ENCODE measurements at regions not wholly inside any gene's neighbourhood (a gene's known extent, or its start where the extent isn't known, plus 50 kb on each side); places are given as distances from the start of the nearest gene placed in this dataset.

- DNase-seq = no peak
- Histone ChIP-seq H3K36me3 (no peaks in the 10 kb centered on the region), H3K4me3 (no peak overlapping the region), H3K27me3 (no peaks in the 10 kb centered on the region), H3K9me3 (no peaks in the 10 kb centered on the region)
These were observed 204.0 kb upstream of the PRDM9 start for GRCh38 chr5:23303435-23303834.

GRCh38 chr5:23302438-23302837 lies 205.0 kb upstream of the PRDM9 start:
- Histone ChIP-seq H3K9me3 (no peaks in the 10 kb centered on the region), H3K27me3 (no peaks in the 10 kb centered on the region), H3K36me3 (no peaks in the 10 kb centered on the region), H3K4me3 (no peak overlapping the region)
- no peak for DNase-seq

GRCh38 chr5:23289162-23289561 lies 218.2 kb upstream of the PRDM9 start:
- Histone ChIP-seq H3K27me3 (no peaks in the 10 kb centered on the region), H3K4me3 (no peak overlapping the region), H3K9me3 (no peaks in the 10 kb centered on the region), H3K36me3 (no peaks in the 10 kb centered on the region)
- DNase-seq = no peak

- Histone ChIP-seq H3K36me3 (no peaks in the 10 kb centered on the region), H3K4me3 (no peak overlapping the region), H3K9me3 (no peaks in the 10 kb centered on the region), H3K27me3 (no peaks in the 10 kb centered on the region)
- no peak for DNase-seq
These were observed 222.8 kb upstream of the PRDM9 start for GRCh38 chr5:23284656-23285055.

- no peaks in the 10 kb centered on the region for H3K27me3 ChIP-seq
- H3K36me3 ChIP-seq = no peaks in the 10 kb centered on the region
- no peak overlapping the region for H3K4me3 ChIP-seq
- H3K9me3 ChIP-seq = no peaks in the 10 kb centered on the region
- no peak for DNase-seq
These were observed 233.2 kb upstream of the PRDM9 start for GRCh38 chr5:23274171-23274570.

- Histone ChIP-seq H3K9me3 (no peaks in the 10 kb centered on the region), H3K27me3 (no peaks in the 10 kb centered on the region), H3K4me3 (no peak overlapping the region), H3K36me3 (no peaks in the 10 kb centered on the region)
- DNase-seq = no peak
These were observed 237.4 kb upstream of the PRDM9 start for GRCh38 chr5:23269981-23270380.

- Histone ChIP-seq H3K4me3 (no peak overlapping the region), H3K36me3 (no peaks in the 10 kb centered on the region), H3K9me3 (no peaks in the 10 kb centered on the region), H3K27me3 (no peaks in the 10 kb centered on the region)
- peak; percentile 60 for DNase-seq
These were observed 239.3 kb upstream of the PRDM9 start for GRCh38 chr5:23268136-23268535.

- DNase-seq = no peak
- no peaks in the 10 kb centered on the region for H3K36me3 ChIP-seq
- no peaks in the 10 kb centered on the region for H3K9me3 ChIP-seq
- no peak overlapping the region for H3K4me3 ChIP-seq
- H3K27me3 ChIP-seq = no peaks in the 10 kb centered on the region
These were observed 246.8 kb upstream of the PRDM9 start for GRCh38 chr5:23260621-23261020.

GRCh38 chr5:23257656-23258055 lies 249.8 kb upstream of the PRDM9 start:
- Histone ChIP-seq H3K27me3 (no peaks in the 10 kb centered on the region), H3K9me3 (no peaks in the 10 kb centered on the region), H3K36me3 (no peaks in the 10 kb centered on the region), H3K4me3 (no peak overlapping the region)
- DNase-seq = peak; percentile 17

- H3K36me3 ChIP-seq = no peaks in the 10 kb centered on the region
- no peaks in the 10 kb centered on the region for H3K27me3 ChIP-seq
- H3K4me3 ChIP-seq = no peak overlapping the region
- H3K9me3 ChIP-seq = no peaks in the 10 kb centered on the region
- no peak for DNase-seq
These were observed 253.7 kb upstream of the PRDM9 start for GRCh38 chr5:23253621-23254198.

- no peak for DNase-seq
These were observed 264.5 kb upstream of the PRDM9 start for GRCh38 chr5:23242891-23243290.

GRCh38 chr5:23235246-23235645 lies 272.2 kb upstream of the PRDM9 start:
- Histone ChIP-seq H3K4me3 (no peak overlapping the region), H3K36me3 (no peaks in the 10 kb centered on the region), H3K27me3 (no peaks in the 10 kb centered on the region), H3K9me3 (no peaks in the 10 kb centered on the region; the same call in 1 of the 2 replicates)
- DNase-seq = no peak

More at GRCh38 chr5:23242891-23243290, 264.5 kb upstream of the PRDM9 start:
- H3K36me3 ChIP-seq = no peaks in the 10 kb centered on the region
- H3K27me3 ChIP-seq = no peaks in the 10 kb centered on the region
- H3K4me3 ChIP-seq = no peak overlapping the region
- H3K9me3 ChIP-seq = no peaks in the 10 kb centered on the region; the same call in 1 of the 2 replicates

- H3K4me3 ChIP-seq = no peak overlapping the region
- no peaks in the 10 kb centered on the region for H3K27me3 ChIP-seq
- no peaks in the 10 kb centered on the region for H3K36me3 ChIP-seq
- no peak for DNase-seq
- H3K9me3 ChIP-seq = no peaks in the 10 kb centered on the region; the same call in 1 of the 2 replicates
These were observed 273.2 kb upstream of the PRDM9 start for GRCh38 chr5:23234197-23234596.

- DNase-seq = no peak
- no peaks in the 10 kb centered on the region for H3K9me3 ChIP-seq
- no peak overlapping the region for H3K4me3 ChIP-seq
- H3K27me3 ChIP-seq = no peaks in the 10 kb centered on the region
- H3K36me3 ChIP-seq = no peaks in the 10 kb centered on the region
These were observed 283.6 kb upstream of the PRDM9 start for GRCh38 chr5:23223846-23224245.

GRCh38 chr5:23221831-23222230 lies 285.6 kb upstream of the PRDM9 start:
- DNase-seq = no peak
- Histone ChIP-seq H3K4me3 (no peak overlapping the region), H3K27me3 (no peaks in the 10 kb centered on the region), H3K9me3 (no peaks in the 10 kb centered on the region), H3K36me3 (no peaks in the 10 kb centered on the region)

- Histone ChIP-seq H3K27me3 (no peaks in the 10 kb centered on the region), H3K36me3 (no peaks in the 10 kb centered on the region), H3K9me3 (no peaks in the 10 kb centered on the region), H3K4me3 (no peak overlapping the region)
- DNase-seq = no peak
These were observed 290.2 kb upstream of the PRDM9 start for GRCh38 chr5:23217159-23217558.

GRCh38 chr5:23216345-23216744 lies 291.1 kb upstream of the PRDM9 start:
- no peak for DNase-seq
- Histone ChIP-seq H3K36me3 (no peaks in the 10 kb centered on the region), H3K4me3 (no peak overlapping the region), H3K27me3 (no peaks in the 10 kb centered on the region), H3K9me3 (no peaks in the 10 kb centered on the region)

GRCh38 chr5:23208959-23209431 lies 298.4 kb upstream of the PRDM9 start:
- no peaks in the 10 kb centered on the region for H3K27me3 ChIP-seq
- peak; percentile 10 for DNase-seq
- H3K4me3 ChIP-seq = no peak overlapping the region
- no peaks in the 10 kb centered on the region for H3K36me3 ChIP-seq
- H3K9me3 ChIP-seq = no peaks in the 10 kb centered on the region

- Histone ChIP-seq H3K9me3 (no peaks in the 10 kb centered on the region), H3K4me3 (no peak overlapping the region), H3K36me3 (no peaks in the 10 kb centered on the region), H3K27me3 (no peaks in the 10 kb centered on the region)
- DNase-seq = no peak
These were observed 303.3 kb upstream of the PRDM9 start for GRCh38 chr5:23204111-23204510.

All from MG63 (cell line).